Thyroid gland (tissue), 4 donors: ENCODE measurements at regions not wholly inside any gene's neighbourhood (a gene's known extent, or its start where the extent isn't known, plus 50 kb on each side); places are given as distances from the start of the nearest gene placed in this dataset.

ENCODE experiments used
- POLR2A ChIP-seq, 2 donors: fragments of 450-650 bp; IDR thresholded peaks; one replicate each; pipeline ENCODE4 v1.6.1; 2017; ENCODE audit warnings: antibody characterized with exemption in 2 of 2, mild to moderate bottlenecking in 2 of 2, moderate library complexity in 1 of 2
- TF ChIP-seq, protein P1 (sequence below), 6 experiments: fragments of 200-600 bp in 3 of 6; fragments of 450-650 bp in 3 of 6; sonication (generic) in 3 of 6; IDR thresholded peaks; one replicate each; pipeline ENCODE4 v1.5.1; 2016 to 2019; ENCODE audit warnings: antibody characterized with exemption in 6 of 6, mild to moderate bottlenecking in 2 of 6, inconsistent platforms in 1 of 6, moderate library complexity in 1 of 6

DNA sequence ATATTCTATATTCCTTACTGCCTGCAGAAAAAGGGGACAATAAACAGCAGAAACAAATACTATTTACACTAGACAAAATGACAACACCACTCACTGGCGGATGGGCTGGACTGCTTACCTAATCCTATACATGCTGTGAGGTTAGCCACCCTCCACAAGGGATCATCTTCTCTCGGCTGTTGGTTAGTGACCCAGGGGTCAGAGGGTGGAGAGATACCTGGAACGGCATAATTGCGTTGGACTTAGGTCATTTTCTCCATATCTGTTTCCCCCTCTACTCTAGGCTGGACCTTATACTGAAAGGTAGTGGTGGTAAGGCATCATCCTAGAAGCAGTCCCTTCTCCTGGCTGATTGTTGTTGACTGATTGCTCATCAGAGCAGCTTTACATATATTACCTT, 286.8 kb upstream of the UGT8 start:
- no peak for TF ChIP-seq POLR2A (IDR thresholded peaks at IDR 0.05)
- TF ChIP-seq, protein P1, sequence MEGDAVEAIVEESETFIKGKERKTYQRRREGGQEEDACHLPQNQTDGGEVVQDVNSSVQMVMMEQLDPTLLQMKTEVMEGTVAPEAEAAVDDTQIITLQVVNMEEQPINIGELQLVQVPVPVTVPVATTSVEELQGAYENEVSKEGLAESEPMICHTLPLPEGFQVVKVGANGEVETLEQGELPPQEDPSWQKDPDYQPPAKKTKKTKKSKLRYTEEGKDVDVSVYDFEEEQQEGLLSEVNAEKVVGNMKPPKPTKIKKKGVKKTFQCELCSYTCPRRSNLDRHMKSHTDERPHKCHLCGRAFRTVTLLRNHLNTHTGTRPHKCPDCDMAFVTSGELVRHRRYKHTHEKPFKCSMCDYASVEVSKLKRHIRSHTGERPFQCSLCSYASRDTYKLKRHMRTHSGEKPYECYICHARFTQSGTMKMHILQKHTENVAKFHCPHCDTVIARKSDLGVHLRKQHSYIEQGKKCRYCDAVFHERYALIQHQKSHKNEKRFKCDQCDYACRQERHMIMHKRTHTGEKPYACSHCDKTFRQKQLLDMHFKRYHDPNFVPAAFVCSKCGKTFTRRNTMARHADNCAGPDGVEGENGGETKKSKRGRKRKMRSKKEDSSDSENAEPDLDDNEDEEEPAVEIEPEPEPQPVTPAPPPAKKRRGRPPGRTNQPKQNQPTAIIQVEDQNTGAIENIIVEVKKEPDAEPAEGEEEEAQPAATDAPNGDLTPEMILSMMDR (IDR thresholded peaks at IDR 0.05): no peak
